ENCODE measurements at regions not wholly inside any gene's neighbourhood (a gene's known extent, or its start where the extent isn't known, plus 50 kb on each side); places are given as distances from the start of the nearest gene placed in this dataset.
A peak's percentile ranks its signal among the peaks of the same experiment; 100 is the strongest.
"Not testable (repeated sequence)": the region's sequence is repeated elsewhere in the genome, so short reads cannot be mapped to it uniquely, and the experiment has no call there.

DNA sequence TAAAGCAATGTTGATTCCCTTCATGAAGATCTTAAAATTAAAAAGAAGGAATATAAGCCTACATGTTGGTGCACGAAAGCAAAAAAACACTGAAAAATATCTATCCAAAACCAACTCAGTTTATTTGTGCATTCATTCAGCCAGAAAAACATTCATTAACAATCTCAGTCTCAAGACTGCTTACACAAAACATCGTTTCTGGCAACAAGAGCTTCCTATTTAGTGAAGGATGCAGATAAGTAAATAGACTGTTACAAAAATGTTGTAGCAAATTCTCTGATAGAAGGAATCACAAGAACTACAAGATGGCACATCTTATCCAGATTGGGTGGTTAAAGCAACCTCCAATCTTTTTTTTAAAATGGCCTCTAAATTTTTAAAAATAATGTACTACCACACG, 69.7 kb upstream of the DCN start:
- no peak overlapping the region for H3K27ac ChIP-seq

DNA sequence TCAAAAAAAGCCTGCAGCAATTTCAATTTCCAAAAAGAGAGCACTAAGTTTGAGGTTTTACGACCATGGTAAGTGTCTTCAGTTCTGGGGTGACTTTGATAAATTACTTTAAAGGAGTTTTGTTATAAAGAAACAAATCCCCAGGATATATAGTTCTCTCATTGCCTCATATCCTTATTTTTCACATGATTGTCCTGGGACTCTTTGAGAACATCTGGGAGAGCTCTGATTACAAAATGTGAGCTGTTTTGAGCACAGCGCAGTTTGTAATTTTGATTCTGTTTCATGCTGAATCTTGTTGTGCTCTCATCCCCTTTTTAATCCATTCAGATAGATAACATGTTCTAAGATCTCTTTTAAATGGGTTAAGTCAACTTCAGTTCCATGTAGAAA, 67.7 kb upstream of the DCN start:
- DNase-seq (ENCODE audit: extremely low spot score in 2 of 2) = no peak
- peaks cover 4% of the 10 kb centered on the region for H3K4me1 ChIP-seq
- no peak overlapping the region for H3K4me3 ChIP-seq
- intact Hi-C loops (cut with DNase I) = no loop called here
- peak overlapping the region; percentile 70 for H3K27ac ChIP-seq
- H3K9me3 ChIP-seq = no peaks in the 10 kb centered on the region
- no peaks in the 10 kb centered on the region for H3K36me3 ChIP-seq
- no peaks in the 10 kb centered on the region for H3K27me3 ChIP-seq
- TF ChIP-seq POLR2AphosphoS5 (IDR thresholded peaks at IDR 0.05; ENCODE audit: insufficient read depth in 1 of 2, low read depth in 1 of 2) (peak in 1 of 2 donors; percentile 56), POLR2A (IDR thresholded peaks at IDR 0.05) (no peak)

More for the DNA sequence above, 69.7 kb upstream of the DCN start:
- Histone ChIP-seq H3K36me3 (no peaks in the 10 kb centered on the region), H3K27me3 (no peaks in the 10 kb centered on the region), H3K9me3 (no peaks in the 10 kb centered on the region), H3K4me3 (no peak overlapping the region), H3K4me1 (peaks cover 4% of the 10 kb centered on the region)
- TF ChIP-seq, protein P1, sequence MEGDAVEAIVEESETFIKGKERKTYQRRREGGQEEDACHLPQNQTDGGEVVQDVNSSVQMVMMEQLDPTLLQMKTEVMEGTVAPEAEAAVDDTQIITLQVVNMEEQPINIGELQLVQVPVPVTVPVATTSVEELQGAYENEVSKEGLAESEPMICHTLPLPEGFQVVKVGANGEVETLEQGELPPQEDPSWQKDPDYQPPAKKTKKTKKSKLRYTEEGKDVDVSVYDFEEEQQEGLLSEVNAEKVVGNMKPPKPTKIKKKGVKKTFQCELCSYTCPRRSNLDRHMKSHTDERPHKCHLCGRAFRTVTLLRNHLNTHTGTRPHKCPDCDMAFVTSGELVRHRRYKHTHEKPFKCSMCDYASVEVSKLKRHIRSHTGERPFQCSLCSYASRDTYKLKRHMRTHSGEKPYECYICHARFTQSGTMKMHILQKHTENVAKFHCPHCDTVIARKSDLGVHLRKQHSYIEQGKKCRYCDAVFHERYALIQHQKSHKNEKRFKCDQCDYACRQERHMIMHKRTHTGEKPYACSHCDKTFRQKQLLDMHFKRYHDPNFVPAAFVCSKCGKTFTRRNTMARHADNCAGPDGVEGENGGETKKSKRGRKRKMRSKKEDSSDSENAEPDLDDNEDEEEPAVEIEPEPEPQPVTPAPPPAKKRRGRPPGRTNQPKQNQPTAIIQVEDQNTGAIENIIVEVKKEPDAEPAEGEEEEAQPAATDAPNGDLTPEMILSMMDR (IDR thresholded peaks at IDR 0.05) = no peak
- no peak for TF ChIP-seq POLR2AphosphoS5 (IDR thresholded peaks at IDR 0.05; ENCODE audit: insufficient read depth in 1 of 2, low read depth in 1 of 2)
- TF ChIP-seq POLR2A (IDR thresholded peaks at IDR 0.05) = no peak
- DNase-seq (ENCODE audit: extremely low spot score in 2 of 2) = no peak
- intact Hi-C loops (cut with DNase I) = no loop called here

DNA sequence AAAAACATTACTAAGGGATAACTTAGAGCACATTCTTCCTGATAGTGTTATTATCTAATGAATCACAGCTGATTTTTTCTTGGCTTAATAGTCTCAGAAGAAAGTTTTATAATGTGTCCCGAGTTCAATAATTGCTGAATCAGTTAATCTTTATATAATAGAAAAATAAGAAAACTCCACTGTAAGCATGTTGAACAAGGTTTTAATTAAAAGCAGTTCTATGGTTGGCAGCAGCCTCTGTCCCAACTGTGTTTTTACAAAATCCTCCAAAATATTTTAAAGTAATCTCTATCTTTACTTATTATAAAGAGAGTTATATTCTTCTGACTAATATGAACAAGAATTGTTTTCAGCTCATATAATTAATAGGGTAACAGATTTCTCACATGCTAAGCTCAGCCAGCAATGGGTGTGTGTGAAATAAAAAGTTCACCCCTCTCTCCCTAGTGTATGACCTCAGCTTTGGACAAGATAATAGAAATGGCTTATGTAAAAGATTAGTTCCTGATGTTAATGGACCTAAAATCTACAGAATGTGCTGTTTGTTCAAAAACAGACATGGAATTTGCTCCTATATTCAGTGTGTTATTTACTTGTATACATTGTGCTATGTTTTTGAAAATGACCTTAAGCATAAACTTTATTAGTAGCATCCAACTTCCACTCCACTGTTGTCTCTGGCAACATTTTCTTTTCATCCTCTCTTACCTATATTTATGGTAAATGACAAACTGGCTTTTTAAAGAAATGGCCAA, 67.1 kb upstream of the DCN start:
- H3K9me3 ChIP-seq = no peaks in the 10 kb centered on the region
- TF ChIP-seq, protein P1 (IDR thresholded peaks at IDR 0.05) = no peak
- TF ChIP-seq POLR2A (IDR thresholded peaks at IDR 0.05) (no peak), POLR2AphosphoS5 (IDR thresholded peaks at IDR 0.05; ENCODE audit: insufficient read depth in 1 of 2, low read depth in 1 of 2) (no peak)
- no peaks in the 10 kb centered on the region for H3K27me3 ChIP-seq
- H3K4me1 ChIP-seq = peaks cover 4% of the 10 kb centered on the region
- H3K4me3 ChIP-seq = no peak overlapping the region
- no peaks in the 10 kb centered on the region for H3K36me3 ChIP-seq
- no peak for DNase-seq (ENCODE audit: extremely low spot score in 2 of 2)
- H3K27ac ChIP-seq = peak overlapping the region; percentile 70
- intact Hi-C loops (cut with DNase I) = no loop called here

DNA sequence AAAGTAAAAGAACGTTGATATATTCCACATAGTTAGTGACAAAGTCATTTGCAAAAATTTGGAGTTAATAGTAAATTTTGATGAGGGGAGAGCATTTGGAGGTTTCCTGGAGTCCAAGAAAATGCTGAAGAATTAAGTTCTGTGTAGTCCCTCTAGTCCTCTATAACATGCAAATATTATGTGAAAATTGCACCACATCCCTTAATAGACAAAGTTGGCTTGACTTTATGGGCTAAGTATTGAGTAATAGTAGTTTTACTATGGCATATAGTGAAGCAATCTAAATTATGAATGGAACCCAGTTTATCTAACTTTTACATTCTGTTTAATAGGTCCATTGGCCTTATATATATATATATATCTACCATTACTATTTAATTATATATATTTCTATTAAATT, 66.4 kb upstream of the DCN start:
- no peaks in the 10 kb centered on the region for H3K36me3 ChIP-seq
- H3K4me3 ChIP-seq = no peak overlapping the region
- no peaks in the 10 kb centered on the region for H3K9me3 ChIP-seq
- intact Hi-C loops (cut with DNase I) = no loop called here
- H3K27ac ChIP-seq = peak overlapping the region; percentile 21
- TF ChIP-seq POLR2A (IDR thresholded peaks at IDR 0.05) = no peak
- no peak for TF ChIP-seq POLR2AphosphoS5 (IDR thresholded peaks at IDR 0.05; ENCODE audit: insufficient read depth in 1 of 2, low read depth in 1 of 2)
- TF ChIP-seq, protein P1 (IDR thresholded peaks at IDR 0.05) = no peak
- peaks cover 4% of the 10 kb centered on the region for H3K4me1 ChIP-seq
- H3K27me3 ChIP-seq = no peaks in the 10 kb centered on the region
- DNase-seq (ENCODE audit: extremely low spot score in 2 of 2) = no peak

DNA sequence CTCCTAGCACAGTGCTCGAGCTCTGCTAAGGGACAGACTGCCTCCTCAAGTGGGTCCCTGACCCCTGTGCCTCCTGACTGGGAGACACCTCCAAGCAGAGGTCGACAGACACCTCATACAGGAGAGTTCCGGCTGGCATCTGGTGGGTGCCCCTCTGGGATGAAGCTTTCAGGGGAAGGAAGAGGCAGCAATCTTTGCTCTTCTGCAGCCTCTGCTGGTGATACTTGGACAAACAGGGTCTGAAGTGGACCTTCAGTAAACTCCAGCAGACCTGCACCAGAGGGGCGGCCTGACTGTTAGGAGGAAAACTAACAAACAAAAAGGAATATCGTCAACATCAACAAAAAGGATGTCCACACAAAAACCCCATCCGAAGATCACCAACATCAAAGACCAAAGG, 60.6 kb upstream of the DCN start:
- H3K4me3 ChIP-seq; intact Hi-C loops (cut with DNase I); H3K4me1 ChIP-seq; H3K9me3 ChIP-seq; H3K27me3 ChIP-seq; DNase-seq (ENCODE audit: extremely low spot score in 2 of 2); H3K36me3 ChIP-seq: not testable (repeated sequence)
- H3K27ac ChIP-seq = peak overlapping the region; percentile 40

DNA sequence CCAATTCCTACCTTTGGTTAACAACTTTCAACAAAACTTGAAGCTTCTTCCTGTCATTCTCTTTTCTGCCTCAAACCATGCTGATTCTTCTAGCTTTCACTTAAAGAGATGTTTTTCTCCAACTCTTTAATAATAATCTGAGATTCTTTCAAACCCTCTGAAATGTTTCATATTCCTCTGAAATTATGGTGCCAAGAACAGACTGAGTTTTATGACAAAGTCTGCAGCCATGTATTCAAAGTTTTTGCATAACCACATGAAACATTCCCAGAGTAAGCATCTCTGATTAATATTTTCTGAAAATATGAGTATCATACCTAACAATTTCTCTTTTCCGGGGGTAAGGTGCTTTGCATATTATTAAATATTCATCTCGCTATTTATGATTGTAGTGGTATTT, 59.1 kb upstream of the DCN start:
- Histone ChIP-seq H3K4me3 (no peak overlapping the region), H3K4me1 (no peaks in the 10 kb centered on the region), H3K36me3 (no peaks in the 10 kb centered on the region), H3K27me3 (no peaks in the 10 kb centered on the region), H3K27ac (peak overlapping the region; percentile 40), H3K9me3 (no peaks in the 10 kb centered on the region)
- DNase-seq (ENCODE audit: extremely low spot score in 2 of 2) = no peak
- TF ChIP-seq, protein P1 (IDR thresholded peaks at IDR 0.05) = no peak
- TF ChIP-seq POLR2AphosphoS5 (IDR thresholded peaks at IDR 0.05; ENCODE audit: insufficient read depth in 1 of 2, low read depth in 1 of 2) = no peak
- no peak for TF ChIP-seq POLR2A (IDR thresholded peaks at IDR 0.05)
- intact Hi-C loops (cut with DNase I) = no loop called here
